Upper lobe of left lung (tissue), 4 donors: ENCODE measurements at regions not wholly inside any gene's neighbourhood (a gene's known extent, or its start where the extent isn't known, plus 50 kb on each side); places are given as distances from the start of the nearest gene placed in this dataset.

Experiments
- CTCF ChIP-seq, 6 experiments: fragments of 450-650 bp in 4 of 6; fragments of 200-600 bp in 2 of 6; sonication (generic) in 2 of 6; IDR thresholded peaks; one replicate each; pipeline ENCODE4 v1.5.1; 2016 to 2019; ENCODE audit warnings: antibody characterized with exemption in 6 of 6
- EP300 ChIP-seq, 4 donors: sonication (generic); formaldehyde crosslinking; IDR thresholded peaks; one replicate each; pipeline ENCODE4 v1.5.1; 2017; ENCODE audit warnings: antibody characterized with exemption in 4 of 4, control low read depth in 2 of 4
- POLR2A ChIP-seq, 4 donors: fragments of 450-650 bp; IDR thresholded peaks; one replicate each; pipeline ENCODE4 v1.5.1; 2016 to 2017; ENCODE audit warnings: antibody characterized with exemption in 4 of 4, mild to moderate bottlenecking in 2 of 4

DNA sequence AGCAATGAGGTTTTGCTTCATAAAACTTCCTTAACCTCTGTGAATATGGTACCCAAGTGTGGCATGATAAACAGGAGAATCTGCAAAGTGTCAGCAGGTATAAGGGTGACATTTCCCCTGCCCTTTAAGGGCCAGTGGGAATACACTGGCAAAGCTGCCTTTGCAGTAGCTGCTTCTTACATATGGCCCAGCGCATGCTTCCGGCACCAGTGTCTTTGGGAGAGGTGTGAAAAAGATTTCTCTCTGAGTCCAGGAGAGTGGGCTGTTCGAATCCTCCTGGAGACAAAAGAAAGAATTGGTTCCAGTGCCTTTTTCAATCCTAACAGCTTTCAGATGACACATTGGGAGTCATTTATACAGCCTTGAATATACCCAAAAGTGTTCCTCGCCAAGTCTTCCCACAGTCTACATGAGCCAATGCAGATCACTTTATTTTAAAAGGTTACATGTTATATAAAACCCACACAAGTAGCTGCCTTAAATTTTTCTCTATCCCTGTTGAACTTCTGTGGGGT lies 437.7 kb downstream of the PRKD1 start:
- TF ChIP-seq CTCF (IDR thresholded peaks at IDR 0.05) (no peak), EP300 (IDR thresholded peaks at IDR 0.05) (no peak), POLR2A (IDR thresholded peaks at IDR 0.05) (no peak)
